PC-9 (cell line): ENCODE measurements at regions not wholly inside any gene's neighbourhood (a gene's known extent, or its start where the extent isn't known, plus 50 kb on each side); places are given as distances from the start of the nearest gene placed in this dataset.

Source experiments
- EZH2 ChIP-seq: fragments of 200-600 bp; sonication (generic); IDR thresholded peaks from 2 replicates; pipeline ENCODE4 v1.8.0; 2017; ENCODE audit warnings: antibody characterized with exemption, low read depth
- TF ChIP-seq, protein P1 (sequence below): fragments of 200-600 bp; sonication (generic); conservative IDR thresholded peaks from 2 replicates; pipeline ENCODE4 v1.6.1; 2017; ENCODE audit warnings: mixed run types, antibody characterized with exemption, mild to moderate bottlenecking, moderate library complexity

DNA sequence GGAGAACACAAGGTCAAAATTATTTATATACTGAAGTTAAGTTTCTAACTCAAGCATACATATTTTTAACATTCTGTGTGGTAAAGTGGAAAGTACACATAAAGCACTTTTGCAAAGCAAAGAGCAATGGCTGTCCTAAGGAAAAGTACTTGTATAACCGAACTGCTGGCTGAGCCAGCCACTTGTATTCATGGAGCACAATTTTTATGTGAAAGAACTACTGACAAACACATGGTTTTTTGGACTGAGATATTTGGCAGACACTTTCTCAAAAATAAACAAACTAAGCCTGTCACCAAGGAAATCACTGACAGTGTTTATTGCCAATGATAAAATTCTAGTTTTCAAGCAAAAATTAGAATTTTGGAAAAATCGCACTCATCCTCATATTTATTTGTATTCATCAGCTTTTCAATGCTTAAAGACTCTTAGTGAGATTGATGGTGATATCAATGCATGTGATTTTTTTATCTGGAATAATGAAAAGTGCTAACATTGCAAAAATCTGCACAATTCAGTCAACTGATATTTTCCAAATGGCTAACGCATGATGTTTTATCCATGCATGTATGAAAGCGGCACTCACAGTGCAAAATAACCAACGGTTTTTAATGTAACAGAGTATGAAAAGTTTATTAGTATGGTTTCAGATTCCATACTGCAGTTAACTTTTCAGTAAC is 125.3 kb downstream of the IPO8 start:
- TF ChIP-seq, protein P1, sequence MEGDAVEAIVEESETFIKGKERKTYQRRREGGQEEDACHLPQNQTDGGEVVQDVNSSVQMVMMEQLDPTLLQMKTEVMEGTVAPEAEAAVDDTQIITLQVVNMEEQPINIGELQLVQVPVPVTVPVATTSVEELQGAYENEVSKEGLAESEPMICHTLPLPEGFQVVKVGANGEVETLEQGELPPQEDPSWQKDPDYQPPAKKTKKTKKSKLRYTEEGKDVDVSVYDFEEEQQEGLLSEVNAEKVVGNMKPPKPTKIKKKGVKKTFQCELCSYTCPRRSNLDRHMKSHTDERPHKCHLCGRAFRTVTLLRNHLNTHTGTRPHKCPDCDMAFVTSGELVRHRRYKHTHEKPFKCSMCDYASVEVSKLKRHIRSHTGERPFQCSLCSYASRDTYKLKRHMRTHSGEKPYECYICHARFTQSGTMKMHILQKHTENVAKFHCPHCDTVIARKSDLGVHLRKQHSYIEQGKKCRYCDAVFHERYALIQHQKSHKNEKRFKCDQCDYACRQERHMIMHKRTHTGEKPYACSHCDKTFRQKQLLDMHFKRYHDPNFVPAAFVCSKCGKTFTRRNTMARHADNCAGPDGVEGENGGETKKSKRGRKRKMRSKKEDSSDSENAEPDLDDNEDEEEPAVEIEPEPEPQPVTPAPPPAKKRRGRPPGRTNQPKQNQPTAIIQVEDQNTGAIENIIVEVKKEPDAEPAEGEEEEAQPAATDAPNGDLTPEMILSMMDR: no peak
- TF ChIP-seq EZH2: no peak
